HCT116 (cell line): ENCODE measurements at regions not wholly inside any gene's neighbourhood (a gene's known extent, or its start where the extent isn't known, plus 50 kb on each side); places are given as distances from the start of the nearest gene placed in this dataset.

Experiments used
- ATAC-seq: fragments of 200-7000 bp; cut with Tn5 transposase; 2 replicates; pipeline ENCODE4 v1.9.1; 2020; ENCODE audit warnings: mild to moderate bottlenecking, moderate library complexity
- BruUV-seq: library from RNA; stranded (reverse); fragments of 400-500 nt; replicated peaks from 2 replicates; lab custom pipeline; 2021; lab: Mats Ljungman, UMichigan
- CTCF ChIA-PET: fragments of 300-600 bp; sonication (Branson Sonifier 250); formaldehyde crosslinking; loops from one replicate; lab custom pipeline; 2021; ENCODE audit warnings: antibody characterized with exemption; lab: Charles Lee
- POLR2A ChIA-PET: fragments of 300-600, 350-600 bp; sonication (Branson Sonifier 250); formaldehyde crosslinking; loops from one replicate; lab custom pipeline; 2021; ENCODE audit warnings: antibody characterized with exemption; lab: Charles Lee
- RAD21 ChIA-PET, 2 experiments: fragments of 300-600 bp; sonication (Branson Sonifier 250); formaldehyde crosslinking; loops; one replicate each; lab custom pipeline; 2023; ENCODE audit warnings: low total read pairs in 2 of 2; ENCODE audit not compliant: uncharacterized antibody in 2 of 2, unreplicated experiment in 2 of 2, low non-redundant PET in 1 of 2; lab: Charles Lee
- DNase-seq: peaks from one replicate; pipeline ENCODE4 v3.0.0-alpha.2; 2010; ENCODE audit warnings: low read depth, low spot score
- H2AFZ ChIP-seq: fragments of 200-600 bp; shearing (Covaris generic), sonication (generic); 2 replicates; pipeline ENCODE4 v1.6.1; 2017; ENCODE audit warnings: low read depth, mixed run types, mixed read lengths, antibody characterized with exemption, low read length; ENCODE audit not compliant: poor library complexity, severe bottlenecking
- H3K27ac ChIP-seq: 2 replicates; pipeline ENCODE4 v1.5.1; 2012; ENCODE audit warnings: low read depth, low read length
- H3K27me3 ChIP-seq: fragments of 200-600 bp; sonication (generic); 2 replicates; pipeline ENCODE4 v1.6.1; 2016; ENCODE audit warnings: mixed run types, low read length, mixed read lengths; ENCODE audit not compliant: insufficient read depth
- H3K36me3 ChIP-seq, 2 experiments: fragments of 200-500 bp in 1 of 2; fragments of 200-600 bp in 1 of 2; sonication (Bioruptor generic) in 1 of 2; sonication (generic) in 1 of 2; 2 replicates each; pipeline versions ENCODE4 v1.5.1 to v1.6.1; 2014 to 2016; ENCODE audit warnings: low read length in 2 of 2, inconsistent platforms in 1 of 2, mixed read lengths in 1 of 2, mixed run types in 1 of 2; ENCODE audit not compliant: insufficient read depth in 2 of 2, control insufficient read depth in 1 of 2
- H3K4me1 ChIP-seq, 2 experiments: fragments of 200-600 bp in 1 of 2; sonication (generic) in 1 of 2; 2 replicates each; pipeline versions ENCODE4 v1.5.1 to v1.6.1; 2012 to 2017; ENCODE audit warnings: low read length in 2 of 2, inconsistent platforms in 1 of 2, mild to moderate bottlenecking in 1 of 2, mixed read lengths in 1 of 2, mixed run types in 1 of 2, moderate library complexity in 1 of 2; ENCODE audit not compliant: insufficient read depth in 2 of 2, control insufficient read depth in 1 of 2
- H3K4me2 ChIP-seq: fragments of 200-600 bp; sonication (generic); 2 replicates; pipeline ENCODE4 v1.6.1; 2017; ENCODE audit warnings: mixed run types, low read length, mixed read lengths
- H3K4me3 ChIP-seq, 2 experiments: fragments of 200-600 bp in 1 of 2; sonication (generic) in 1 of 2; replicated peaks in 1 of 2; 2 replicates each; pipeline ENCODE4 v1.5.1; 2011 to 2016; ENCODE audit warnings: low read length in 2 of 2, control low read depth in 1 of 2, low read depth in 1 of 2, mild to moderate bottlenecking in 1 of 2, mixed read lengths in 1 of 2, mixed run types in 1 of 2
- H3K79me2 ChIP-seq: fragments of 200-600 bp; sonication (generic); 2 replicates; pipeline ENCODE4 v1.6.1; 2017; ENCODE audit warnings: mild to moderate bottlenecking, mixed run types, low read length, moderate library complexity, mixed read lengths; ENCODE audit not compliant: insufficient read depth
- H3K9ac ChIP-seq: fragments of 200-600 bp; sonication (generic); 2 replicates; pipeline ENCODE4 v1.6.1; 2016; ENCODE audit warnings: low read length, mixed read lengths
- H3K9me2 ChIP-seq: fragments of 200-600 bp; sonication (generic), shearing (Covaris generic); 2 replicates; pipeline ENCODE4 v1.6.1; 2017; ENCODE audit warnings: mixed run types, mild to moderate bottlenecking, moderate library complexity; ENCODE audit not compliant: insufficient read depth
- H3K9me3 ChIP-seq, 2 experiments: fragments of 200-500 bp in 1 of 2; fragments of 200-600 bp in 1 of 2; sonication (Bioruptor generic) in 1 of 2; sonication (generic) in 1 of 2; 2 replicates each; pipeline ENCODE4 v1.6.1; 2014 to 2017; ENCODE audit warnings: low read length in 2 of 2, mixed read lengths in 2 of 2, inconsistent platforms in 1 of 2, low read depth in 1 of 2, mild to moderate bottlenecking in 1 of 2, mixed run types in 1 of 2, moderate library complexity in 1 of 2; ENCODE audit not compliant: control insufficient read depth in 1 of 2, insufficient read depth in 1 of 2
- H4K20me1 ChIP-seq: fragments of 200-600 bp; sonication (generic), shearing (Covaris generic); 2 replicates; pipeline ENCODE4 v1.6.1; 2017; ENCODE audit warnings: mixed run types, mild to moderate bottlenecking, moderate library complexity; ENCODE audit not compliant: insufficient read depth
- CBX3 ChIP-seq: IDR thresholded peaks from 2 replicates; pipeline ENCODE4 v1.6.1; 2012; ENCODE audit warnings: low read depth
- CEBPB ChIP-seq: IDR thresholded peaks from 2 replicates; pipeline ENCODE4 v1.6.1; 2012; ENCODE audit warnings: low read depth
- EGR1 ChIP-seq: IDR thresholded peaks from 2 replicates; pipeline ENCODE4 v1.6.1; 2012; ENCODE audit warnings: low read depth
- ELF1 ChIP-seq: IDR thresholded peaks from 2 replicates; pipeline ENCODE4 v1.6.1; 2012; ENCODE audit warnings: low read depth, borderline replicate concordance
- EZH2 ChIP-seq: fragments of 200-600 bp; sonication (generic); IDR thresholded peaks from 2 replicates; pipeline ENCODE4 v1.6.1; 2017; ENCODE audit warnings: antibody characterized with exemption, mixed run types
- EZH2phosphoT487 ChIP-seq: fragments of 200-600 bp; IDR thresholded peaks from 2 replicates; pipeline ENCODE4 v1.6.1; 2018; ENCODE audit warnings: antibody characterized with exemption, borderline replicate concordance
- FOSL1 ChIP-seq: IDR thresholded peaks from 2 replicates; pipeline ENCODE4 v1.6.1; 2012; ENCODE audit warnings: low read depth
- POLR2AphosphoS5 ChIP-seq: IDR thresholded peaks from 2 replicates; pipeline ENCODE4 v1.6.1; 2011; ENCODE audit warnings: mild to moderate bottlenecking, low read depth, low read length, moderate library complexity
- RAD21 ChIP-seq: IDR thresholded peaks from 2 replicates; pipeline ENCODE4 v1.6.1; 2012; ENCODE audit warnings: low read depth, mild to moderate bottlenecking
- SIN3A ChIP-seq: IDR thresholded peaks from 2 replicates; pipeline ENCODE4 v1.6.1; 2012; ENCODE audit warnings: low read depth
- TCF7L2 ChIP-seq: IDR thresholded peaks from 2 replicates; pipeline ENCODE4 v1.7.0; 2011; ENCODE audit warnings: borderline replicate concordance, inconsistent platforms; ENCODE audit not compliant: insufficient read depth, insufficient read length; ENCODE audit errors: extremely low read depth
- ZFX ChIP-seq: fragments of 450-650 bp; IDR thresholded peaks from 2 replicates; pipeline ENCODE4 v1.6.1; 2017
- intact Hi-C: fragments of 100-400 bp; cut with micrococcal nuclease; formaldehyde crosslinking; loops from 2 replicates; pipeline ENCODE4 v1.10.0; 2022
- TF ChIP-seq, protein P1 (sequence below): IDR thresholded peaks from 2 replicates; pipeline ENCODE4 v1.6.1; 2012; ENCODE audit warnings: low read depth
- TF ChIP-seq, protein P2 (sequence below): IDR thresholded peaks from 2 replicates; pipeline ENCODE4 v1.6.1; 2012
- TF ChIP-seq, protein P3 (sequence below): IDR thresholded peaks from 2 replicates; pipeline ENCODE4 v1.6.1; 2011; ENCODE audit warnings: mild to moderate bottlenecking, low read length, moderate library complexity; ENCODE audit not compliant: insufficient replicate concordance; ENCODE audit errors: extremely low read depth
- TF ChIP-seq, protein P4 (sequence below): IDR thresholded peaks from 2 replicates; pipeline ENCODE4 v1.6.1; 2012

DNA sequence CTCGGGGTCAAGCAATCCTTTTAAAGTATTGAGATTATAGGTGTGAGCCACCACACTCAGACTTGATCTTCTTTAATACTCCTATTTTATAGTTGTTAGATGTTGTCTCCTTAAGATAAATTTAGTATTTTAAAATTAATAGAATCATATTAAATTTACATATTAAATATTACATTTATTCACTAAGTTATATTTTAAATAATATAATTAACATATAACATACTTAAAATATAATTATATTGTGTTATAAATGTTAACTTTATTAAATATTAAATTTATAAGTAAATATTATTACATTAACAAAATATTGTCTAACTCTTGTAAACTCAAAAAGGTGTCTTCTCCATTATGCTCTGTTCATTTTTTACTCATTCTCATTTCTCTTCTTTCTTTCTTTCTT lies 675.9 kb upstream of the ADGRL4 start:
- H3K79me2 ChIP-seq, result no peaks in the 10 kb centered on the region
- no peak overlapping the region for H3K27ac ChIP-seq
- POLR2A ChIA-PET, result no interaction called here
- no peaks in the 10 kb centered on the region for H3K4me1 ChIP-seq
- no TSS peak for BruUV-seq
- TF ChIP-seq, protein P1, sequence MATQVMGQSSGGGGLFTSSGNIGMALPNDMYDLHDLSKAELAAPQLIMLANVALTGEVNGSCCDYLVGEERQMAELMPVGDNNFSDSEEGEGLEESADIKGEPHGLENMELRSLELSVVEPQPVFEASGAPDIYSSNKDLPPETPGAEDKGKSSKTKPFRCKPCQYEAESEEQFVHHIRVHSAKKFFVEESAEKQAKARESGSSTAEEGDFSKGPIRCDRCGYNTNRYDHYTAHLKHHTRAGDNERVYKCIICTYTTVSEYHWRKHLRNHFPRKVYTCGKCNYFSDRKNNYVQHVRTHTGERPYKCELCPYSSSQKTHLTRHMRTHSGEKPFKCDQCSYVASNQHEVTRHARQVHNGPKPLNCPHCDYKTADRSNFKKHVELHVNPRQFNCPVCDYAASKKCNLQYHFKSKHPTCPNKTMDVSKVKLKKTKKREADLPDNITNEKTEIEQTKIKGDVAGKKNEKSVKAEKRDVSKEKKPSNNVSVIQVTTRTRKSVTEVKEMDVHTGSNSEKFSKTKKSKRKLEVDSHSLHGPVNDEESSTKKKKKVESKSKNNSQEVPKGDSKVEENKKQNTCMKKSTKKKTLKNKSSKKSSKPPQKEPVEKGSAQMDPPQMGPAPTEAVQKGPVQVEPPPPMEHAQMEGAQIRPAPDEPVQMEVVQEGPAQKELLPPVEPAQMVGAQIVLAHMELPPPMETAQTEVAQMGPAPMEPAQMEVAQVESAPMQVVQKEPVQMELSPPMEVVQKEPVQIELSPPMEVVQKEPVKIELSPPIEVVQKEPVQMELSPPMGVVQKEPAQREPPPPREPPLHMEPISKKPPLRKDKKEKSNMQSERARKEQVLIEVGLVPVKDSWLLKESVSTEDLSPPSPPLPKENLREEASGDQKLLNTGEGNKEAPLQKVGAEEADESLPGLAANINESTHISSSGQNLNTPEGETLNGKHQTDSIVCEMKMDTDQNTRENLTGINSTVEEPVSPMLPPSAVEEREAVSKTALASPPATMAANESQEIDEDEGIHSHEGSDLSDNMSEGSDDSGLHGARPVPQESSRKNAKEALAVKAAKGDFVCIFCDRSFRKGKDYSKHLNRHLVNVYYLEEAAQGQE, result no peak
- TF ChIP-seq, protein P2, sequence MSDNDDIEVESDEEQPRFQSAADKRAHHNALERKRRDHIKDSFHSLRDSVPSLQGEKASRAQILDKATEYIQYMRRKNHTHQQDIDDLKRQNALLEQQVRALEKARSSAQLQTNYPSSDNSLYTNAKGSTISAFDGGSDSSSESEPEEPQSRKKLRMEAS, result no peak
- TF ChIP-seq EGR1 (no peak), ZFX (no peak), RAD21 (no peak), ELF1 (no peak), EZH2phosphoT487 (no peak), EZH2 (no peak), SIN3A (no peak), CBX3 (no peak), FOSL1 (no peak), TCF7L2 (no peak), CEBPB (no peak), POLR2AphosphoS5 (no peak)
- TF ChIP-seq, protein P3, sequence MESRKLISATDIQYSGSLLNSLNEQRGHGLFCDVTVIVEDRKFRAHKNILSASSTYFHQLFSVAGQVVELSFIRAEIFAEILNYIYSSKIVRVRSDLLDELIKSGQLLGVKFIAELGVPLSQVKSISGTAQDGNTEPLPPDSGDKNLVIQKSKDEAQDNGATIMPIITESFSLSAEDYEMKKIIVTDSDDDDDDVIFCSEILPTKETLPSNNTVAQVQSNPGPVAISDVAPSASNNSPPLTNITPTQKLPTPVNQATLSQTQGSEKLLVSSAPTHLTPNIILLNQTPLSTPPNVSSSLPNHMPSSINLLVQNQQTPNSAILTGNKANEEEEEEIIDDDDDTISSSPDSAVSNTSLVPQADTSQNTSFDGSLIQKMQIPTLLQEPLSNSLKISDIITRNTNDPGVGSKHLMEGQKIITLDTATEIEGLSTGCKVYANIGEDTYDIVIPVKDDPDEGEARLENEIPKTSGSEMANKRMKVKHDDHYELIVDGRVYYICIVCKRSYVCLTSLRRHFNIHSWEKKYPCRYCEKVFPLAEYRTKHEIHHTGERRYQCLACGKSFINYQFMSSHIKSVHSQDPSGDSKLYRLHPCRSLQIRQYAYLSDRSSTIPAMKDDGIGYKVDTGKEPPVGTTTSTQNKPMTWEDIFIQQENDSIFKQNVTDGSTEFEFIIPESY, result no peak
- TF ChIP-seq, protein P4, sequence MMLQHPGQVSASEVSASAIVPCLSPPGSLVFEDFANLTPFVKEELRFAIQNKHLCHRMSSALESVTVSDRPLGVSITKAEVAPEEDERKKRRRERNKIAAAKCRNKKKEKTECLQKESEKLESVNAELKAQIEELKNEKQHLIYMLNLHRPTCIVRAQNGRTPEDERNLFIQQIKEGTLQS, result no peak
- CTCF ChIA-PET, result no interaction called here
- H3K9me3 ChIP-seq, result peaks cover 0 to 8% of the 10 kb centered on the region in 2 experiments; a peak in 1 of 4 replicates
- no peak overlapping the region for H3K4me2 ChIP-seq
- no peak overlapping the region for H2AFZ ChIP-seq
- H3K27me3 ChIP-seq, result no peaks in the 10 kb centered on the region
- no peaks in the 10 kb centered on the region for H4K20me1 ChIP-seq
- H3K9me2 ChIP-seq, result no peaks in the 10 kb centered on the region
- H3K4me3 ChIP-seq, result no peak overlapping the region
- RAD21 ChIA-PET, result no interaction called here
- intact Hi-C loops, result no loop called here
- no peaks in the 10 kb centered on the region for H3K36me3 ChIP-seq
- DNase-seq (no peak), ATAC-seq (no peak)
- no peak overlapping the region for H3K9ac ChIP-seq
